H1 (cell line): ENCODE measurements at regions not wholly inside any gene's neighbourhood (a gene's known extent, or its start where the extent isn't known, plus 50 kb on each side); places are given as distances from the start of the nearest gene placed in this dataset.

Source experiments
- CTCF ChIA-PET: fragments of 300-600 bp; sonication (Branson Sonifier 250); formaldehyde crosslinking; loops from one replicate; lab custom pipeline; 2021; ENCODE audit not compliant: partially characterized antibody; lab: Charles Lee
- POLR2A ChIA-PET: fragments of 300-600 bp; sonication (Branson Sonifier 250); formaldehyde crosslinking; loops from one replicate; lab custom pipeline; 2021; ENCODE audit warnings: inconsistent platforms; ENCODE audit not compliant: partially characterized antibody; lab: Charles Lee
- DNase-seq, 2 experiments: peaks; one replicate each; pipeline versions ENCODE4 v3.0.0 to v3.0.0-alpha.2; 2010 to 2022; ENCODE audit warnings: low spot score in 2 of 2, low read depth in 1 of 2, mixed read lengths in 1 of 2
- FAIRE-seq: peaks from 2 replicates; lab custom pipeline; 2011; peaks lifted over from hg19 to GRCh38; lab: Jason Lieb, UNC
- H2AFZ ChIP-seq: 2 replicates; pipeline ENCODE4 v1.8.1; 2012; ENCODE audit warnings: low read length, inconsistent platforms
- H2AK5ac ChIP-seq: 2 replicates; pipeline ENCODE4 v1.6.1; 2013; ENCODE audit warnings: low read depth, low read length
- H2BK120ac ChIP-seq: replicated peaks from 2 replicates; pipeline ENCODE3; 2013; ENCODE audit warnings: low read depth, low read length, inconsistent platforms
- H2BK12ac ChIP-seq: 2 replicates; pipeline ENCODE4 v1.6.1; 2013; ENCODE audit warnings: low read depth, low read length
- H2BK15ac ChIP-seq: 2 replicates; pipeline ENCODE4 v1.6.1; 2013; ENCODE audit warnings: low read length
- H2BK20ac ChIP-seq: 2 replicates; pipeline ENCODE4 v1.6.1; 2013; ENCODE audit warnings: low read length
- H2BK5ac ChIP-seq: 2 replicates; pipeline ENCODE4 v1.6.1; 2013; ENCODE audit warnings: low read depth, low read length
- H3K14ac ChIP-seq: 2 replicates; pipeline ENCODE4 v1.6.1; 2013; ENCODE audit warnings: inconsistent platforms; ENCODE audit not compliant: insufficient read length
- H3K18ac ChIP-seq: 2 replicates; pipeline ENCODE4 v1.6.1; 2013; ENCODE audit warnings: low read length; ENCODE audit errors: extremely low read depth
- H3K23ac ChIP-seq: 2 replicates; pipeline ENCODE4 v1.6.1; 2013; ENCODE audit warnings: inconsistent platforms; ENCODE audit not compliant: insufficient read length
- H3K23me2 ChIP-seq: 2 replicates; pipeline ENCODE4 v1.6.1; 2013; ENCODE audit warnings: low read depth, low read length
- H3K27ac ChIP-seq: 2 replicates; pipeline ENCODE4 v1.6.1; 2011; ENCODE audit warnings: low read depth, low read length, inconsistent platforms
- H3K27me3 ChIP-seq, 4 experiments: replicated peaks in 1 of 4; 1 replicate in 1 of 4; 2 replicates in 3 of 4; pipeline versions ENCODE4 v1.6.1 to v1.8.1; 2011 to 2013; ENCODE audit warnings: low read length in 3 of 4, mild to moderate bottlenecking in 3 of 4, inconsistent platforms in 2 of 4, mixed read lengths in 2 of 4, moderate library complexity in 1 of 4; ENCODE audit not compliant: control insufficient read depth in 3 of 4, insufficient read depth in 3 of 4; ENCODE audit errors: extremely low read depth in 1 of 4
- H3K36me3 ChIP-seq, 4 experiments: 2 replicates each; pipeline versions ENCODE4 v1.6.1 to v1.8.1; 2011 to 2013; ENCODE audit warnings: mild to moderate bottlenecking in 4 of 4, low read length in 3 of 4, moderate library complexity in 2 of 4, control low read depth in 1 of 4, inconsistent platforms in 1 of 4; ENCODE audit not compliant: insufficient read depth in 4 of 4, control insufficient read depth in 2 of 4
- H3K4ac ChIP-seq: replicated peaks from 2 replicates; pipeline ENCODE3; 2013; ENCODE audit warnings: low read length, low read depth, mixed read lengths, inconsistent platforms; ENCODE audit not compliant: insufficient read length
- H3K4me1 ChIP-seq, 4 experiments: replicated peaks in 1 of 4; 1 replicate in 1 of 4; 2 replicates in 3 of 4; pipeline versions ENCODE4 v1.6.1 to v1.8.1; 2011 to 2013; ENCODE audit warnings: low read length in 3 of 4, inconsistent platforms in 2 of 4, mixed read lengths in 1 of 4; ENCODE audit not compliant: insufficient read depth in 4 of 4, control insufficient read depth in 3 of 4
- H3K4me2 ChIP-seq, 2 experiments: 2 replicates each; pipeline versions ENCODE4 v1.6.1 to v1.8.1; 2011 to 2013; ENCODE audit warnings: low read depth in 2 of 2, low read length in 2 of 2, control low read depth in 1 of 2, inconsistent platforms in 1 of 2, mild to moderate bottlenecking in 1 of 2; ENCODE audit not compliant: insufficient read depth in 1 of 2
- H3K4me3 ChIP-seq, 4 experiments: fragments of 200-600, 300-600 bp in 1 of 4; sonication (generic), shearing (Covaris generic), sonication (Bioruptor Twin) in 1 of 4; 2 replicates each; pipeline versions ENCODE4 v1.5.1 to v1.8.1; 2011 to 2016; ENCODE audit warnings: low read length in 4 of 4, low read depth in 3 of 4, control low read depth in 2 of 4, inconsistent platforms in 2 of 4, mild to moderate bottlenecking in 2 of 4, mixed read lengths in 1 of 4, moderate library complexity in 1 of 4; ENCODE audit not compliant: insufficient read depth in 2 of 4; ENCODE audit errors: extremely low read depth in 1 of 4
- H3K56ac ChIP-seq: replicated peaks from 2 replicates; pipeline ENCODE3; 2013; ENCODE audit warnings: low read depth, mild to moderate bottlenecking, mixed read lengths, low read length, inconsistent platforms; ENCODE audit not compliant: insufficient read length
- H3K79me1 ChIP-seq: 2 replicates; pipeline ENCODE4 v1.6.1; 2013; ENCODE audit warnings: low read depth, low read length, control low read depth
- H3K79me2 ChIP-seq, 2 experiments: 2 replicates each; pipeline versions ENCODE4 v1.6.1 to v1.8.1; 2012 to 2013; ENCODE audit warnings: low read length in 2 of 2, mild to moderate bottlenecking in 2 of 2, inconsistent platforms in 1 of 2; ENCODE audit not compliant: insufficient read depth in 2 of 2, control insufficient read depth in 1 of 2
- H3K9ac ChIP-seq, 4 experiments: replicated peaks in 1 of 4; 1 replicate in 1 of 4; 2 replicates in 3 of 4; pipeline versions ENCODE4 v1.6.1 to v1.8.1; 2011 to 2013; ENCODE audit warnings: low read depth in 3 of 4, low read length in 3 of 4, control low read depth in 2 of 4, mild to moderate bottlenecking in 2 of 4, moderate library complexity in 2 of 4, inconsistent platforms in 1 of 4; ENCODE audit errors: extremely low read depth in 1 of 4
- H3K9me3 ChIP-seq, 2 experiments: 2 replicates each; pipeline versions ENCODE4 v1.6.1 to v1.8.1; 2012 to 2013; ENCODE audit warnings: mild to moderate bottlenecking in 2 of 2, moderate library complexity in 2 of 2, control low read depth in 1 of 2, inconsistent platforms in 1 of 2, low read depth in 1 of 2, low read length in 1 of 2, mixed read lengths in 1 of 2; ENCODE audit not compliant: insufficient read depth in 2 of 2
- H4K20me1 ChIP-seq, 2 experiments: replicated peaks in 1 of 2; 2 replicates each; pipeline versions ENCODE3 to v1.8.1; 2011 to 2013; ENCODE audit warnings: inconsistent platforms in 2 of 2, low read length in 2 of 2, mild to moderate bottlenecking in 1 of 2; ENCODE audit not compliant: insufficient read depth in 2 of 2, control insufficient read depth in 1 of 2
- H4K5ac ChIP-seq: 2 replicates; pipeline ENCODE4 v1.6.1; 2013; ENCODE audit warnings: low read length, low read depth, mixed read lengths, inconsistent platforms; ENCODE audit not compliant: insufficient read length
- H4K8ac ChIP-seq: 2 replicates; pipeline ENCODE4 v1.8.0; 2013; ENCODE audit warnings: mild to moderate bottlenecking, moderate library complexity, low read length, inconsistent platforms; ENCODE audit not compliant: insufficient read depth; ENCODE audit errors: extremely low read depth
- H4K91ac ChIP-seq: replicated peaks from 2 replicates; pipeline ENCODE3; 2013; ENCODE audit warnings: low read length, mixed read lengths, inconsistent platforms; ENCODE audit not compliant: insufficient read length
- ASH2L ChIP-seq: fragments of 200-600, 300-600 bp; sonication (generic); IDR thresholded peaks from one replicate; pipeline ENCODE4 v1.7.1; 2017; ENCODE audit warnings: low read length
- CTBP2 ChIP-seq: IDR thresholded peaks from 2 replicates; pipeline ENCODE4 v1.7.0; 2011; ENCODE audit warnings: borderline replicate concordance, mild to moderate bottlenecking, moderate library complexity, mixed read lengths, low read length; ENCODE audit not compliant: insufficient read depth, insufficient read length
- GABPA ChIP-seq: IDR thresholded peaks from 2 replicates; pipeline ENCODE4 v1.6.1; 2011; ENCODE audit warnings: mild to moderate bottlenecking, low read length, moderate library complexity, borderline replicate concordance; ENCODE audit not compliant: insufficient read depth
- JUN ChIP-seq: IDR thresholded peaks from 2 replicates; pipeline ENCODE4 v1.6.1; 2011; ENCODE audit warnings: low read depth, mild to moderate bottlenecking, improper control_type of control experiment, low read length
- NRF1 ChIP-seq: IDR thresholded peaks from 2 replicates; pipeline ENCODE4 v1.6.1; 2011; ENCODE audit warnings: mild to moderate bottlenecking, low read depth, low read length, improper control_type of control experiment
- SAP30 ChIP-seq: fragments of 300-600 bp; sonication (generic); IDR thresholded peaks from 2 replicates; pipeline ENCODE4 v1.7.1; 2012; ENCODE audit warnings: low read length, moderate library complexity, mild to moderate bottlenecking, inconsistent platforms; ENCODE audit not compliant: insufficient read depth, insufficient replicate concordance
- SIN3A ChIP-seq, 2 experiments: IDR thresholded peaks in 1 of 2; conservative IDR thresholded peaks in 1 of 2; 2 replicates each; pipeline ENCODE4 v1.6.1; 2011 to 2012; ENCODE audit warnings: low read length in 2 of 2, improper control_type of control experiment in 1 of 2, low read depth in 1 of 2, mild to moderate bottlenecking in 1 of 2
- SP1 ChIP-seq: IDR thresholded peaks from 2 replicates; pipeline ENCODE4 v1.6.1; 2011; ENCODE audit warnings: low read depth, low read length
- SP2 ChIP-seq: IDR thresholded peaks from 2 replicates; pipeline ENCODE4 v1.6.1; 2012; ENCODE audit warnings: mild to moderate bottlenecking, low read length, inconsistent platforms
- SRF ChIP-seq: IDR thresholded peaks from 2 replicates; pipeline ENCODE4 v1.6.1; 2011; ENCODE audit warnings: mild to moderate bottlenecking, low read depth, low read length, moderate library complexity
- TBP ChIP-seq: IDR thresholded peaks from 2 replicates; pipeline ENCODE4 v1.6.1; 2011; ENCODE audit warnings: low read depth, low read length, improper control_type of control experiment
- WGBS, 2 experiments: shearing (Covaris generic) in 1 of 2; methylation state at CpG; one replicate each; pipeline versions ENCODE4 v1.1.6 to v1.1.7; 2013 to 2015; ENCODE audit warnings: low lambda C conversion rate in 2 of 2, mixed read lengths in 2 of 2, inconsistent platforms in 1 of 2, low coverage in 1 of 2, missing lambda C conversion rate in 1 of 2; ENCODE audit not compliant: insufficient replicate concordance in 2 of 2, insufficient coverage in 1 of 2, insufficient read length in 1 of 2; ENCODE audit errors: extremely low coverage in 1 of 2, missing lambda C conversion rate in 1 of 2; 5-methylcytosine and 5-hydroxymethylcytosine counted together

GRCh38 chr6:93759190-93759589 lies 339.8 kb upstream of the EPHA7 start:
- DNase-seq (no peak), FAIRE-seq (no peak)
- Histone ChIP-seq H3K79me1 (no peaks in the 10 kb centered on the region), H2BK5ac (no peak overlapping the region), H3K23ac (no peak overlapping the region), H2AFZ (no peak overlapping the region), H2BK120ac (no peak overlapping the region), H3K27me3 (no peaks in the 10 kb centered on the region; a peak in 1 of 7 replicates), H4K5ac (no peak overlapping the region), H3K9me3 (no peaks in the 10 kb centered on the region), H2BK15ac (no peak overlapping the region), H3K56ac (no peak overlapping the region), H3K36me3 (no peaks in the 10 kb centered on the region), H4K91ac (no peak overlapping the region), H4K8ac (no peak overlapping the region), H2BK12ac (no peak overlapping the region), H3K4me1 (no peaks in the 10 kb centered on the region), H3K79me2 (no peaks in the 10 kb centered on the region), H3K4me3 (no peak overlapping the region), H3K14ac (no peak overlapping the region), H3K27ac (no peak overlapping the region), H2AK5ac (no peak overlapping the region), H3K4me2 (no peak overlapping the region), H4K20me1 (no peaks in the 10 kb centered on the region), H2BK20ac (no peak overlapping the region), H3K18ac (no peak overlapping the region), H3K9ac (no peak overlapping the region), H3K23me2 (no peaks in the 10 kb centered on the region), H3K4ac (no peak overlapping the region)
- CTCF ChIA-PET: interaction anchor here (1.0 kb wide), 1 partner anchor 9 kb away, joined by 4 read pairs; no protein-coding TSS in a partner anchor
- WGBS, 2 experiments: 92% methylated on average over 2 of the region's 2 CpGs; no CpG with 5 or more reads in 1 of the 2 experiments
- POLR2A ChIA-PET: interaction anchor here (1.4 kb wide), 1 partner anchor 68 kb away, joined by 3 read pairs; no protein-coding TSS in a partner anchor
- no peak for TF ChIP-seq GABPA
- no peak for TF ChIP-seq SIN3A (conservative IDR thresholded peaks at IDR 0.05 in 1 of 2, IDR thresholded peaks at IDR 0.05 in 1 of 2; ENCODE audit: low read depth in 1 of 2, low read length in 2 of 2)
- no peak for TF ChIP-seq NRF1
- TF ChIP-seq SP1: no peak
- no peak for TF ChIP-seq SRF
- TF ChIP-seq CTBP2: no peak
- TF ChIP-seq TBP: no peak
- TF ChIP-seq SP2: no peak
- TF ChIP-seq SAP30: no peak
- no peak for TF ChIP-seq ASH2L
- no peak for TF ChIP-seq JUN
